ENCODE measurements at regions not wholly inside any gene's neighbourhood (a gene's known extent, or its start where the extent isn't known, plus 50 kb on each side); places are given as distances from the start of the nearest gene placed in this dataset.

- no peak for DNase-seq
Measured at GRCh38 chr5:87499478-87500410, 87.0 kb upstream of the CCNH start.
